ENCODE measurements at regions not wholly inside any gene's neighbourhood (a gene's known extent, or its start where the extent isn't known, plus 50 kb on each side); places are given as distances from the start of the nearest gene placed in this dataset.

- Histone ChIP-seq H3K36me3 (ENCODE audit: insufficient read depth, low read length) (no peaks in the 10 kb centered on the region), H3K27ac (ENCODE audit: low read depth, low read length, poor library complexity, severe bottlenecking) (no peak overlapping the region), H3K9me2 (ENCODE audit: insufficient read depth, low read length) (no peaks in the 10 kb centered on the region), H3K4me2 (ENCODE audit: low read length) (no peak overlapping the region), H3K79me2 (ENCODE audit: insufficient read depth, low read depth, low read length) (no peaks in the 10 kb centered on the region), H3K4me1 (ENCODE audit: insufficient read depth, low read length, poor library complexity, severe bottlenecking) (no peaks in the 10 kb centered on the region), H3K4me3 (ENCODE audit: low read depth, low read length, poor library complexity, severe bottlenecking) (no peak overlapping the region), H2AFZ (ENCODE audit: low read length) (no peak overlapping the region), H4K20me1 (ENCODE audit: insufficient read depth, low read length) (no peaks in the 10 kb centered on the region), H3K9me3 (ENCODE audit: low read length) (no peaks in the 10 kb centered on the region)
- TF ChIP-seq CTCF (conservative IDR thresholded peaks at IDR 0.05; ENCODE audit: low read length): no peak
- no peak for TF ChIP-seq EZH2phosphoT487 (IDR thresholded peaks at IDR 0.05; ENCODE audit: borderline replicate concordance, low read depth, low read length)
- CTCF ChIA-PET (ENCODE audit: unreplicated experiment): no interaction called here
- no TSS peak for BruUV-seq (replicated peaks)
- DNase-seq (ENCODE audit: low spot score): no peak
- intact Hi-C loops (cut with micrococcal nuclease; ENCODE audit: unreplicated experiment): loop anchor here (10.0 kb wide), 1 partner anchor 1208 kb away; no protein-coding TSS in a partner anchor
- POLR2A ChIA-PET: interaction anchor here (0.6 kb wide), 1 partner anchor 14 kb away, joined by 3 read pairs; no protein-coding TSS in a partner anchor
Observed at GRCh38 chr5:117587111-117587510, 1012.5 kb upstream of the SEMA6A start.

- H3K9me2 ChIP-seq (ENCODE audit: insufficient read depth, low read length): no peaks in the 10 kb centered on the region
- no peak overlapping the region for H2AFZ ChIP-seq (ENCODE audit: low read length)
- H3K36me3 ChIP-seq (ENCODE audit: insufficient read depth, low read length): no peaks in the 10 kb centered on the region
- H3K9me3 ChIP-seq (ENCODE audit: low read length): no peaks in the 10 kb centered on the region
- TF ChIP-seq EZH2phosphoT487 (IDR thresholded peaks at IDR 0.05; ENCODE audit: borderline replicate concordance, low read depth, low read length) (no peak), CTCF (conservative IDR thresholded peaks at IDR 0.05; ENCODE audit: low read length) (no peak)
- no peak overlapping the region for H3K27ac ChIP-seq (ENCODE audit: low read depth, low read length, poor library complexity, severe bottlenecking)
- H4K20me1 ChIP-seq (ENCODE audit: insufficient read depth, low read length): no peaks in the 10 kb centered on the region
- no TSS peak for BruUV-seq (replicated peaks)
- no peaks in the 10 kb centered on the region for H3K79me2 ChIP-seq (ENCODE audit: insufficient read depth, low read depth, low read length)
- no peak overlapping the region for H3K4me3 ChIP-seq (ENCODE audit: low read depth, low read length, poor library complexity, severe bottlenecking)
- no peak for DNase-seq (ENCODE audit: low spot score)
- ChIA-PET POLR2A (no interaction called here), CTCF (ENCODE audit: unreplicated experiment) (no interaction called here)
- H3K4me1 ChIP-seq (ENCODE audit: insufficient read depth, low read length, poor library complexity, severe bottlenecking): no peaks in the 10 kb centered on the region
- intact Hi-C loops (cut with micrococcal nuclease; ENCODE audit: unreplicated experiment): no loop called here
- no peak overlapping the region for H3K4me2 ChIP-seq (ENCODE audit: low read length)
Observed at GRCh38 chr5:117568622-117569021, 994.0 kb upstream of the SEMA6A start.

GRCh38 chr5:117568126-117568525 is 993.5 kb upstream of the SEMA6A start:
- no peaks in the 10 kb centered on the region for H3K79me2 ChIP-seq (ENCODE audit: insufficient read depth, low read depth, low read length)
- no TSS peak for BruUV-seq (replicated peaks)
- H3K36me3 ChIP-seq (ENCODE audit: insufficient read depth, low read length): no peaks in the 10 kb centered on the region
- ChIA-PET POLR2A (no interaction called here), CTCF (ENCODE audit: unreplicated experiment) (no interaction called here)
- no peaks in the 10 kb centered on the region for H3K4me1 ChIP-seq (ENCODE audit: insufficient read depth, low read length, poor library complexity, severe bottlenecking)
- no peak for DNase-seq (ENCODE audit: low spot score)
- H3K9me3 ChIP-seq (ENCODE audit: low read length): no peaks in the 10 kb centered on the region
- H2AFZ ChIP-seq (ENCODE audit: low read length): no peak overlapping the region
- H3K27ac ChIP-seq (ENCODE audit: low read depth, low read length, poor library complexity, severe bottlenecking): no peak overlapping the region
- intact Hi-C loops (cut with micrococcal nuclease; ENCODE audit: unreplicated experiment): no loop called here
- TF ChIP-seq CTCF (conservative IDR thresholded peaks at IDR 0.05; ENCODE audit: low read length): no peak
- TF ChIP-seq EZH2phosphoT487 (IDR thresholded peaks at IDR 0.05; ENCODE audit: borderline replicate concordance, low read depth, low read length): no peak
- H3K4me2 ChIP-seq (ENCODE audit: low read length): no peak overlapping the region
- H3K9me2 ChIP-seq (ENCODE audit: insufficient read depth, low read length): no peaks in the 10 kb centered on the region
- H3K4me3 ChIP-seq (ENCODE audit: low read depth, low read length, poor library complexity, severe bottlenecking): no peak overlapping the region
- H4K20me1 ChIP-seq (ENCODE audit: insufficient read depth, low read length): no peaks in the 10 kb centered on the region
